Erythroblast (primary cell): ENCODE measurements at regions not wholly inside any gene's neighbourhood (a gene's known extent, or its start where the extent isn't known, plus 50 kb on each side); places are given as distances from the start of the nearest gene placed in this dataset.

ENCODE experiments used
- GATA1 ChIP-seq: IDR thresholded peaks from 2 replicates; pipeline ENCODE4 v1.6.1; 2011; ENCODE audit warnings: low read depth, mild to moderate bottlenecking, control low read depth, low read length, moderate library complexity
- POLR2A ChIP-seq: IDR thresholded peaks from 2 replicates; pipeline ENCODE4 v1.6.1; 2011; ENCODE audit warnings: mild to moderate bottlenecking, low read length

GRCh38 chr7:131925636-131926035 is 369.2 kb upstream of the PODXL start:
- TF ChIP-seq POLR2A (no peak), GATA1 (no peak)
